Cardiac fibroblast (primary cell): ENCODE measurements at regions not wholly inside any gene's neighbourhood (a gene's known extent, or its start where the extent isn't known, plus 50 kb on each side); places are given as distances from the start of the nearest gene placed in this dataset.

ENCODE experiments used
- DNase-seq, 2 donors: peaks; one replicate each; pipeline versions ENCODE4 v3.0.0 to v3.0.0-alpha.2; 2010; ENCODE audit warnings: low read depth in 2 of 2
- H3K4me3 ChIP-seq, 2 donors: replicated peaks in 1 of 2; 1 replicate in 1 of 2; 2 replicates in 1 of 2; pipeline ENCODE4 v1.5.1; 2011; ENCODE audit warnings: low read depth in 2 of 2, low read length in 2 of 2, mild to moderate bottlenecking in 2 of 2, moderate library complexity in 1 of 2
- TF ChIP-seq, protein P1 (sequence below): IDR thresholded peaks from one replicate; pipeline ENCODE4 v1.5.1; 2011; ENCODE audit warnings: low read depth, mild to moderate bottlenecking, low read length, inconsistent platforms

DNA sequence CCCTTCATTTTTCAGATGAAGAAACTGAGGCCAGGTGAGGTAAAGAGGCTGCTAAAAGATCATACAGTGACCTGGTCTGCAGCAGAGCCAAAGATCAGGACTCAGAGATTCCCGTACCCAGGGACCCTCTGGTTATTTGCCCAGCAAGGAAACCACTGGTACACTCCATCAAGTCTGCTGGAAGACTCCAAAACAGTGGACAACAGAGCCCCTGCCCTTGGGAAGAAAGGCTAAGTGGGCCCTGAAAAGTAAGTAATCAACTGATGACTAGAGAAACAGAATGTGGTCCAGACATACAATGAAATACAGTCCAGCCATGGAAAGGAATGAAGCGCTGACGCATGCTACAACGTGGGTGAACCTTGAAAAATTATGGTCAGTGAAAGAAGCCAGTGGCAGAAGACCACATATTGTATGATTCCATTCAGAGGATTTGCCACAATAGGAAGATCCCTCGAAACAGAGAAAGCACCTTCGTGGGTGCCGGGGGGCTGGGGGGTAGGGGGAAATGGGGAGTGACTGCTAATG lies 106.4 kb downstream of the ETS2 start:
- TF ChIP-seq, protein P1, sequence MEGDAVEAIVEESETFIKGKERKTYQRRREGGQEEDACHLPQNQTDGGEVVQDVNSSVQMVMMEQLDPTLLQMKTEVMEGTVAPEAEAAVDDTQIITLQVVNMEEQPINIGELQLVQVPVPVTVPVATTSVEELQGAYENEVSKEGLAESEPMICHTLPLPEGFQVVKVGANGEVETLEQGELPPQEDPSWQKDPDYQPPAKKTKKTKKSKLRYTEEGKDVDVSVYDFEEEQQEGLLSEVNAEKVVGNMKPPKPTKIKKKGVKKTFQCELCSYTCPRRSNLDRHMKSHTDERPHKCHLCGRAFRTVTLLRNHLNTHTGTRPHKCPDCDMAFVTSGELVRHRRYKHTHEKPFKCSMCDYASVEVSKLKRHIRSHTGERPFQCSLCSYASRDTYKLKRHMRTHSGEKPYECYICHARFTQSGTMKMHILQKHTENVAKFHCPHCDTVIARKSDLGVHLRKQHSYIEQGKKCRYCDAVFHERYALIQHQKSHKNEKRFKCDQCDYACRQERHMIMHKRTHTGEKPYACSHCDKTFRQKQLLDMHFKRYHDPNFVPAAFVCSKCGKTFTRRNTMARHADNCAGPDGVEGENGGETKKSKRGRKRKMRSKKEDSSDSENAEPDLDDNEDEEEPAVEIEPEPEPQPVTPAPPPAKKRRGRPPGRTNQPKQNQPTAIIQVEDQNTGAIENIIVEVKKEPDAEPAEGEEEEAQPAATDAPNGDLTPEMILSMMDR: no peak
- DNase-seq: no peak
- H3K4me3 ChIP-seq: no peak overlapping the region

- no peak overlapping the region for H3K4me3 ChIP-seq
- TF ChIP-seq, protein P1: no peak
- no peak for DNase-seq
Observed at GRCh38 chr21:38911484-38912101, 105.9 kb downstream of the ETS2 start.

GRCh38 chr21:38910390-38911067 lies 104.8 kb downstream of the ETS2 start:
- no peak overlapping the region for H3K4me3 ChIP-seq
- TF ChIP-seq, protein P1: no peak
- DNase-seq: no peak

GRCh38 chr21:38909929-38910328 lies 104.2 kb downstream of the ETS2 start:
- DNase-seq: peak in 1 of 2 donors; percentile 38
- TF ChIP-seq, protein P1: no peak
- H3K4me3 ChIP-seq: no peak overlapping the region

GRCh38 chr21:38909109-38909508 lies 103.4 kb downstream of the ETS2 start:
- TF ChIP-seq, protein P1: no peak
- DNase-seq: peak in 1 of 2 donors; percentile 45
- H3K4me3 ChIP-seq: no peak overlapping the region

DNA sequence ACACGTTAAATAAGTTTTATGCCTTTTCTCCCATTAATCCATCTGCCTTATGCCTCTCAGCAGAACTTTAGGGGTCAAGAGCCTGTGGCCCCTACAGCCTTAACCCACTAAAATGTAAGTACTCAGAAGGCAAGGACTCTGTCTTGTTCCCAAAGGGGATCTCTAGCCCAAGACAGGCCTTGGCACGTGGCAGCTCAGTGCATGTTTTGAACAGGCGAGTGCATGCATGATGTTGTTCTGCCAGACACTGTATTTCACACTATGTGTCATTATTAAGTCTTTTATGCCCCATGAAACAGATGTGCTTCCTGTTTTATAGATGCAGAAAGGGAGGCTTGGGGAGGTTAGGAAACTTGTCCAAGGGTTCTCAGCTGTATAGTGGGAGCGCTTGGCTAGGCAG lies 102.8 kb downstream of the ETS2 start:
- TF ChIP-seq, protein P1: no peak
- no peak overlapping the region for H3K4me3 ChIP-seq
- no peak for DNase-seq
